GM21786 (cell line): ENCODE measurements at regions not wholly inside any gene's neighbourhood (a gene's known extent, or its start where the extent isn't known, plus 50 kb on each side); places are given as distances from the start of the nearest gene placed in this dataset.
"Not testable (repeated sequence)": the region's sequence is repeated elsewhere in the genome, so short reads cannot be mapped to it uniquely, and the experiment has no call there.

ENCODE experiments used
- ATAC-seq: cut with Tn5 transposase; IDR thresholded peaks from one replicate; pipeline ENCODE4 v1.9.1; 2021; ENCODE audit not compliant: unreplicated experiment

- ATAC-seq: no peak
Measured at GRCh38 chr10:64174666-64175255, 653.6 kb downstream of the REEP3 start.

- no peak for ATAC-seq
Measured at GRCh38 chr10:64175271-64175962, 654.2 kb downstream of the REEP3 start.

- ATAC-seq: no peak
Measured at GRCh38 chr10:64182671-64183070, 661.5 kb downstream of the REEP3 start.

- ATAC-seq: no peak
Measured at GRCh38 chr10:64191286-64191685, 670.1 kb downstream of the REEP3 start.

- no peak for ATAC-seq
Measured at GRCh38 chr10:64196638-64197315, 675.6 kb downstream of the REEP3 start.

GRCh38 chr10:64201936-64202335 is 680.7 kb downstream of the REEP3 start:
- no peak for ATAC-seq

- ATAC-seq: not testable (repeated sequence)
Measured at GRCh38 chr10:64204504-64204903, 683.3 kb downstream of the REEP3 start.

- no peak for ATAC-seq
Measured at GRCh38 chr10:64206409-64206808, 685.2 kb downstream of the REEP3 start.

- no peak for ATAC-seq
Measured at GRCh38 chr10:64209561-64209960, 688.4 kb downstream of the REEP3 start.

GRCh38 chr10:64210211-64210610 is 689.0 kb downstream of the REEP3 start:
- no peak for ATAC-seq

GRCh38 chr10:64211466-64211865 is 690.3 kb downstream of the REEP3 start:
- ATAC-seq: no peak

- no peak for ATAC-seq
Measured at GRCh38 chr10:64215088-64215487, 693.9 kb downstream of the REEP3 start.

GRCh38 chr10:64219271-64220025 is 698.2 kb downstream of the REEP3 start:
- no peak for ATAC-seq

GRCh38 chr10:64234489-64234888 is 713.3 kb downstream of the REEP3 start:
- no peak for ATAC-seq

- no peak for ATAC-seq
Measured at GRCh38 chr10:64257704-64258103, 736.5 kb downstream of the REEP3 start.

GRCh38 chr10:64261092-64261491 is 739.9 kb downstream of the REEP3 start:
- ATAC-seq: peak; percentile 77

GRCh38 chr10:64261676-64262075 is 740.5 kb downstream of the REEP3 start:
- no peak for ATAC-seq

GRCh38 chr10:64265961-64266360 is 744.8 kb downstream of the REEP3 start:
- ATAC-seq: no peak

- no peak for ATAC-seq
Measured at GRCh38 chr10:64271508-64271907, 750.3 kb downstream of the REEP3 start.

- ATAC-seq: no peak
Measured at GRCh38 chr10:64271983-64272382, 750.8 kb downstream of the REEP3 start.

- no peak for ATAC-seq
Measured at GRCh38 chr10:64275001-64275400, 753.8 kb downstream of the REEP3 start.

- peak; percentile 67 for ATAC-seq
Measured at GRCh38 chr10:64275774-64276173, 754.6 kb downstream of the REEP3 start.
